GM13976 (cell line): ENCODE measurements at regions not wholly inside any gene's neighbourhood (a gene's known extent, or its start where the extent isn't known, plus 50 kb on each side); places are given as distances from the start of the nearest gene placed in this dataset.
A peak's percentile ranks its signal among the peaks of the same experiment; 100 is the strongest.

Experiments
- DNase-seq: peaks from one replicate; pipeline ENCODE4 v3.0.0; 2012; ENCODE audit warnings: low spot score
- CTCF ChIP-seq: IDR thresholded peaks from 2 replicates; pipeline ENCODE4 v1.5.1; 2012; ENCODE audit warnings: borderline replicate concordance, mild to moderate bottlenecking; ENCODE audit not compliant: insufficient read depth; ENCODE audit errors: extremely low read depth, missing control alignments, control extremely low read depth
- in situ Hi-C: fragments of 300-500 bp; cut with MboI; formaldehyde crosslinking; loops from one replicate; pipeline ENCODE4 v1.12.0; 2022; ENCODE audit warnings: low sequenced_read_pairs, mixed read lengths, inconsistent platforms; ENCODE audit not compliant: unreplicated experiment

- no peak for TF ChIP-seq CTCF
- in situ Hi-C loops, result no loop called here
- DNase-seq, result no peak
These were observed 223.8 kb upstream of the CLINT1 start for GRCh38 chr5:158082696-158083287.

DNA sequence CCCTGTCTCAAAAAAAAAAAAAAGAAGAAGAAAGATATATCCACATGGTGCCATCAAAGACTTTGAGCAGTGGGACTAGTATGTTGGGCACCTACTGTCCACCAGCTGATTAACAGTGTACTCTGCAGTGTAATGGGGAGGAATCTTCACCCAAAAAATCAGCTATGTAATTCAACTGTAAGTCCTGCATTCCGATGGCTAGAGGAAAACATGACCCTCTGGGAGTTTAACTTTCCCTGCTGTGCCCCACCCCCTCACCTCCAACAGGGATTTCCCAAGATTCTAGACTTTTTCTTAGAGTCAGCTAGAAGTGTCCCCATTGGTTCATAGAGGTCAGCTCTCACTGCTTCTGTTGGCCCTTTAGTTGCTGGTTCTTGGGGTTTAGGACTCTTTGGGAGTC is 221.2 kb upstream of the CLINT1 start:
- no peak for DNase-seq
- no peak for TF ChIP-seq CTCF
- in situ Hi-C loops, result no loop called here

DNA sequence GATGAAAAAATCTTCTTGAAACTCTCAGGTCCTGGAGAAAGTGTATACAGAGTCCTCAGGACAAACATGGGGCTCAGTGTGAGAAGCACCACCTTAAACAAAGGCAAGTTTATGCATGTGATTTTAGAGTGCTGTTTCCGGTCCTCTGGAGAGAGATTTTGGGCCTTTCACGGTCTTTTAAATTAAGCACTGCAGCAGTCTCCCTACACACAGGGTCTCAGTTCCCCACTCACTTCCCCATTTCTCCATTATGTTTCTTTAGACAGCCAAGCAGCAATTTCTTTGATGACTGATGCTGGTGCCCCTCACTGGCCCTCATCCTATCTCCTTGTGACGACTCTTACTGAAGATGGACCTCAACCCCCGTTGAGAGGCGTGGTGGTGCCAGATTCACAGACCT is 220.2 kb upstream of the CLINT1 start:
- DNase-seq, result no peak
- no peak for TF ChIP-seq CTCF
- in situ Hi-C loops, result no loop called here

DNA sequence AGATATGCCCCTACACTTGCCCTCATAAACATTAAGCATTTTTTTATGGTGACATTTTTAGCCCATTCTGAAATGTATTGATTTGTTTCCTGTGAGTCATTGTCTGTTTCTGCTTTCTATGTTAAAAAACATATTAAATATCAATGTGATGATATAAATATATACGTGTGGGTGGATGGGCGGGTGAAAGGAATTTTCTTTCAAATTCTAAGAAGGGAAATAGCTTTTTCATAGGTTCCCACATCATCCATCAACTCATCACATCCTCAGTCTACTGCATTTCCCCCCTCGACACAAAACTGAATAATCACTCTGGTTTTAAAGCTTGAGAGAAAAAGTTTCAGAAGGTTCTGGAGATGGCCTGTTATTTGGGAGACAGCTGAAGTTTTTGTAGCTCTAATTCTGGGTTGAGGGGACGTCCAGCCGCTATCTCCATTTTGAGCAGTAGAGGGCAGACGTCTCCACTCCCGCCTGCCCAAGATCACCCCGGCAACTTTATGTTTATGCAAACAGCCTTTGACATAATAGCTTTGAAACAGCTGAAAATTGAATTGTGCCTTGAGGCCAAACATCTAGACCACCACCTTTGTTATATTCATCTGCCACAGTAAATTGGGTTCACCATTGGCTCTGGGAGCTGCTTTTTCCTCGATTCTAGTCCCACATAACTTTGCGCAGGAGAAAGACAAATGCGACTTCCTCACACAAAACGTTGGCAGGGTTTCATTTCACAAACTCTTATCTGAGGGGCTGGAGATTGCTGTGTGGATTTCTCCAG is 216.2 kb upstream of the CLINT1 start:
- in situ Hi-C loops, result no loop called here
- peak; percentile 41 for DNase-seq
- peak; percentile 59 for TF ChIP-seq CTCF

DNA sequence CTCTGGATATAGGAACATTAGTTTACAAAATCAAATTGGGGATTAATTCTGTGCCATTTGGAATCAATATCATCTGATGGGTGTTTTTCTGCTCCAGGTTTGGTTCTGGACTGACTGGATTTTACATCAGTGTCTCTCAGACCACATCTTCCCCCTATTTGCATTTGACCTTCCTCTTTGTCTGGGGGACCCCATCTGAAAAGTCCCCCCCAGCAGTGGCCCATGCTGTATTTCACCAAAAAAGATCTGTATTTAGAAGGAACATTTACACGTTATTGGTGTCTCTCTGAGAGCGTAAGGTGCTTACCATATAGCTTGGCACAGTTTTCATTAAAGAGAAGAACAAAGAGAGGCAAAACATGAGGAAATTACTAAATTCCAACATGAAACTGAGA is 215.6 kb upstream of the CLINT1 start:
- in situ Hi-C loops, result no loop called here
- no peak for TF ChIP-seq CTCF
- DNase-seq, result no peak

DNA sequence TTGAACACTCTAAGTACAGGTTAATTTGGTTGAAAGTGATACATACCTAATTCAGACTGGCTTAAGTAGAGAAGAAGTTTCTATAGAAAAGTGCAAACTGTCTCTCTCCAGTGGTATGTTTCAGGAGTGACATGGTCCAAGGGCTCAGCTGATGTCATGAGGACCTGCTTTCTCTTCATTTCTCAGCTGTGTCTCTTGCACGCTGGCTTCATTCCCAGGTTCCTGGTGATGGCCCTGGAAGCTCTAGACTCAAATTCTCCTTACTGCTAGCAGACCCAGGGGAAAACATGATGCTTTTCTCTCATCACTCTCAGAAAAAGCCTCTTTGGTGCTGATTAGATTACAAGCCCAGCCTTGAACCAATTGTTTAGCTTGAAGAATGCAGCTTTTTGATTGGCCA is 211.9 kb upstream of the CLINT1 start:
- in situ Hi-C loops, result no loop called here
- TF ChIP-seq CTCF, result no peak
- no peak for DNase-seq

- no peak for DNase-seq
- in situ Hi-C loops, result no loop called here
- TF ChIP-seq CTCF, result no peak
These were observed 210.9 kb upstream of the CLINT1 start for GRCh38 chr5:158069838-158070237.
